CD4-positive, alpha-beta T cell treated with Interleukin-6 at 100 ng/mL for 8 hours (primary cell): ENCODE measurements at regions not wholly inside any gene's neighbourhood (a gene's known extent, or its start where the extent isn't known, plus 50 kb on each side); places are given as distances from the start of the nearest gene placed in this dataset.
A peak's percentile ranks its signal among the peaks of the same experiment; 100 is the strongest.
"Not testable (repeated sequence)": the region's sequence is repeated elsewhere in the genome, so short reads cannot be mapped to it uniquely, and the experiment has no call there.

Experiments
- DNase-seq: peaks from one replicate; pipeline ENCODE4 v3.0.0-alpha.2; 2020; ENCODE audit warnings: mixed read lengths, low spot score

GRCh38 chr9:64370344-64370743 is 914.7 kb downstream of the FOXD4L5 start:
- not testable (repeated sequence) for DNase-seq

DNA sequence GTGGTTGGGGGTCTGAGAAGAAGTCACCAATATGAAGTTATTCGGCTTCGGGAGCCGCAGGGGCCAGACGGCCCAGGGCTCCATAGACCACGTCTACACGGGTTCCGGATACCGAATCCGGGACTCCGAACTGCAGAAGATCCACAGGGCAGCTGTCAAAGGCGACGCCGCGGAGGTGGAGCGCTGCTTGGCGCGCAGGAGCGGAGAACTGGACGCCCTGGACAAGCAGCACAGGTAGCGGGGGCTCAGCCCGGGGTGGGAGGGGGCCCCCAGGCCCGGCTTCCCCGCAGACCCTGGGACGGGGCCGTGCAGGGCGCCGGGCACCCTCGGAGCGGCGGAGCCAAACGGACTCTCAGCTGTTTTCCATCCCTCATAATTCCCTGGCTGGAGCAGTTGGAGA is 915.4 kb downstream of the FOXD4L5 start:
- DNase-seq, result not testable (repeated sequence)

DNA sequence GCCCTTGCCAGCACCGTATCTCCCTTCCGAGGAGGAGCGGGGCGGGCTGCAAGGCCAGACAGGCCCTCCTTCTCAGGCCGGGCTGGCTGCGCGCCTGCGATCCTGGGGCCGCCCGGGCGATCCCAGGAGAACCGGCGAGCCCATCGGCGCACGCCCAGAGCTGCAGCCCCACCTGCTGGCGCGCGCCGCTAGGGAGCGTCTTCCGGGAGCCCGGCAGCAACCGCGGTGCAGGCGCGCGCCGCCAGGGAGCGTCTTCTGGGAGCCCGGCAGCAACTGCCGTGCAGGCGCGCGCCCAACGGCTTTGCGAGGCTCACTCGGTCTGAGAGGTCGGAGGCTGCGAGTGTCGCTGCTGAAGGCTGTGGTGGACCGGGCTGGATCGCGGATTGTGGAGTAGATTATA is 915.9 kb downstream of the FOXD4L5 start:
- not testable (repeated sequence) for DNase-seq

- not testable (repeated sequence) for DNase-seq
Measured at GRCh38 chr9:64368644-64368942, 916.4 kb downstream of the FOXD4L5 start.

DNA sequence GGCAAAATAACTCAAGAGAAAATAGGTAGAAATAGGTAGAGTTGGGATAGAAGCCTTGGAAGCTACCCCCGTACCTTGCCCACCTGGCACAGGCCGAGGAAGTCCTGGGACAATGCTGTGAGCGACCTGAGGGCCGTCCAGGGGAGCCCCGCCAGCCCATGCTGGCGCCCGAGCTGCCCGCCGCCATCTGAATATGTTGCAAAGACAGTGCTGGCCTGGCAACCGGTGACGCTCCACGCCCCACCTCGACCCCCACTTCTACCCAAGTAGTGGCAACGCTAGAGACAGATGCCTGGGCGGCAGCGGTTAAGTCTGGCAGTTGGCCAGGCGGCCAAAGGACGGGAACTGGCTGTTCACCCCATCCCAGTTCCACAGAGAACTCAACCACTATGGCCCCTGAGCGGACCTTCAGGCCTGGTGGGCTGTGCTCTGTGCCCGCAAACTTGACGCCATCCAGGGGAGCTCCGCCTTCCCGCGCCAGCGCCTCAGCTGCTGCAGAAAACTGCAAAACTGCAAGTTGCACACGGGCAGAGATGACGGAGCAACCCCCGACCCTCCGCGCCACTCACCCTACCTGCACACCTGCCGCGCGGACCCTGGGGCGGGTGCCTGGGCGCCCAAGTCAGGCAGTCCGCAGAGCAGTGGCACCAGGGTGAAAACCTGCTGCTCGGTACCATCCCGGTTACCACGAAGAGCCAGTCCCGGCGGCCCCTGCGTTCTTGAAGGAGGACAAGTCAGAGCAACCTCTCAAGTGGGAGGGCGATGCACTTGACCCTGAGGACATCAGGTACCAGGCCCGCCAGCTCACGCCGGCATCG is 917.0 kb downstream of the FOXD4L5 start:
- DNase-seq, result peak; percentile 0
